Peyer's patch (tissue), 4 donors: ENCODE measurements at regions not wholly inside any gene's neighbourhood (a gene's known extent, or its start where the extent isn't known, plus 50 kb on each side); places are given as distances from the start of the nearest gene placed in this dataset.

Experiments used
- DNase-seq, 3 donors: peaks; one replicate each; pipeline ENCODE4 v3.0.0-alpha.2; 2017 to 2019
- H3K27ac ChIP-seq, 4 donors: fragments of 200-600 bp; sonication (generic); one replicate each; pipeline ENCODE4 v1.5.1; 2016 to 2019
- H3K27me3 ChIP-seq, 2 donors: fragments of 200-600 bp; sonication (generic); one replicate each; pipeline ENCODE4 v1.5.1; 2019
- H3K36me3 ChIP-seq, 3 donors: fragments of 200-600 bp; sonication (generic); one replicate each; pipeline ENCODE4 v1.5.1; 2016 to 2019
- H3K4me1 ChIP-seq, 4 donors: fragments of 200-600 bp; sonication (generic); one replicate each; pipeline ENCODE4 v1.5.1; 2016 to 2019
- H3K4me3 ChIP-seq, 4 donors: fragments of 200-600 bp; sonication (generic); 1 replicate in 3 of 4; 2 replicates in 1 of 4; pipeline ENCODE4 v1.5.1; 2016 to 2019; ENCODE audit warnings: mild to moderate bottlenecking in 1 of 4
- H3K9me3 ChIP-seq, 4 donors: fragments of 200-600 bp; sonication (generic); one replicate each; pipeline ENCODE4 v1.5.1; 2016 to 2019; ENCODE audit warnings: mild to moderate bottlenecking in 1 of 4
- POLR2A ChIP-seq, 2 donors: fragments of 450-650 bp; IDR thresholded peaks; one replicate each; pipeline ENCODE4 v1.5.1; 2017; ENCODE audit warnings: antibody characterized with exemption in 2 of 2, mild to moderate bottlenecking in 2 of 2, moderate library complexity in 2 of 2
- TF ChIP-seq, protein P1 (sequence below), 6 experiments: fragments of 450-650 bp in 4 of 6; fragments of 200-600 bp in 2 of 6; sonication (generic) in 1 of 6; IDR thresholded peaks; one replicate each; pipeline ENCODE4 v1.5.1; 2017 to 2019; ENCODE audit warnings: antibody characterized with exemption in 6 of 6, mild to moderate bottlenecking in 3 of 6, moderate library complexity in 1 of 6

DNA sequence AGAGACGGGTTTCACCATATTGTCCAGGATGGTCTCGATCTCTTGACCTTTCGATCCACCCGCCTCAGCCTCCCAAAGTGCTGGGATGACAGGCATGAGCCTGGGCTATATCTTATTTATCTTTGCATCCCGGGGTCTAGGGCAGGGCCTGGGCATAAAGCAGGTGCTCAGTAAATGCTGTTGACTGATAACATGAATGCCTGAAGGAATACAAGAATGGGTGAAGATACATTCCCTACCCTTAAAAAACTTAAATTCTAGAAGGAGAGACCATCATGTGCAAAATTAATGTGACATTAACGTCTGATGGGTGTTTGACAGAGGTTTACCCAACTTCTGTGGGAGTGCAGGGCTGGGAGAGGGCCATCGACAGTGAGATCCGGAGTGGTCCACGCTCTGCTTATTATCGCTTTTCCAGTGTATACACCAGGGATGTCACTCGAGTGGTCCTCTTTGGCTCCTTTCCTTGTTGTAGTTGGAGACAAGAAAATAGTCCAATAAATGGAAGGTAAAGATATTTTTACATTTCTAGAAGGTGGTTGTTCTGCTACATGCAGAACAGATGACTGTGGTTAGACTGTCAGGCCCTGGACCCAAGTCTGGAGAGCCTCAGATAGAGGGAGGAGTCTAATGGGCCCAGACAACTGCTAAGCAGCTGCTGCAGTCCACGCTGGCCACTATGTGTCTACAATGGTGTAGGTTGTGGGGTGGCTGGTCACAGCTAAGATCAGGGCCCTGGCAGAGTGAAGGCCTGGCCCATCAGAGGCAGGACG lies 131.7 kb downstream of the MYCN start:
- TF ChIP-seq POLR2A (IDR thresholded peaks at IDR 0.05), result no peak
- TF ChIP-seq, protein P1, sequence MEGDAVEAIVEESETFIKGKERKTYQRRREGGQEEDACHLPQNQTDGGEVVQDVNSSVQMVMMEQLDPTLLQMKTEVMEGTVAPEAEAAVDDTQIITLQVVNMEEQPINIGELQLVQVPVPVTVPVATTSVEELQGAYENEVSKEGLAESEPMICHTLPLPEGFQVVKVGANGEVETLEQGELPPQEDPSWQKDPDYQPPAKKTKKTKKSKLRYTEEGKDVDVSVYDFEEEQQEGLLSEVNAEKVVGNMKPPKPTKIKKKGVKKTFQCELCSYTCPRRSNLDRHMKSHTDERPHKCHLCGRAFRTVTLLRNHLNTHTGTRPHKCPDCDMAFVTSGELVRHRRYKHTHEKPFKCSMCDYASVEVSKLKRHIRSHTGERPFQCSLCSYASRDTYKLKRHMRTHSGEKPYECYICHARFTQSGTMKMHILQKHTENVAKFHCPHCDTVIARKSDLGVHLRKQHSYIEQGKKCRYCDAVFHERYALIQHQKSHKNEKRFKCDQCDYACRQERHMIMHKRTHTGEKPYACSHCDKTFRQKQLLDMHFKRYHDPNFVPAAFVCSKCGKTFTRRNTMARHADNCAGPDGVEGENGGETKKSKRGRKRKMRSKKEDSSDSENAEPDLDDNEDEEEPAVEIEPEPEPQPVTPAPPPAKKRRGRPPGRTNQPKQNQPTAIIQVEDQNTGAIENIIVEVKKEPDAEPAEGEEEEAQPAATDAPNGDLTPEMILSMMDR (IDR thresholded peaks at IDR 0.05), result no peak
- Histone ChIP-seq H3K4me3 (no peak overlapping the region), H3K27me3 (no peaks in the 10 kb centered on the region), H3K4me1 (no peaks in the 10 kb centered on the region), H3K27ac (no peak overlapping the region), H3K9me3 (no peaks in the 10 kb centered on the region), H3K36me3 (no peaks in the 10 kb centered on the region)
- no peak for DNase-seq

DNA sequence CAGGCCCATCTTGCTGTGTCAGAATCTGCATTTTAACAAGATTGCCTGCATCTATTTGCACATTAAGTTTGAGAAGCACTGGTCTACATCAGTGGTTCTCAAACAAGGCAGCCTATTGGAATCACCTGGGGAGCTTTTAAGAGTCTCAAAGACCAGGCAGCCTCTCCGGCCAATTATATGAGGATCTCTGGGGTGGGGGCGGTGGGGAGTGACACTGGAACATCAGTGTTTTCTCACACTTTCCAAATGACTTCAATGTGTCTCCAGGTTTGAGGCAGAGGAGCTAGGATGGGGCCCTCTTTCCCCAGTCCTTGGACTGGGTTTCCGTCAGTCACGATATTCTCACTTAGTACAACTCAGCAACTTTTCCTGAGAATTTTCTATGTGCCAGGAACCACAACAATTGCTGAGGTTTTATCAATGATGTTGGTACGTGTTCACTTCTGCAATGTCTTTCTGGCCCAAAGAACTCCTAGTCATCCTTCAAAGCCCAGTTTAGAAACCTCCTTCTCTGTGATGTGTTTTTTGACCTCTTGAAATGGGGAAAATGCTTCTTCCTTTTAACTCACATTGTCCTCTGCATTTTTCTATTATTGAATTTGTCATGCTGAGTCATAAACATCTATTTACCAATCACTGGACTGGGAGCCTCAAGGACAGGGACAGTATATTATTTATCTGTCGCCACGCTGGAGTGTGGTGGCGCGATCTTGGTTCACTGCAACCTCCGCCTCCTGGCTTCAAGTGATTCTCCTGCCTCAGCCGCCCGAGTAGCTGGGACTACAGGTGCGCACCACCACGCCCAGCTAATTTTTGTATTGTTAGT lies 130.9 kb downstream of the MYCN start:
- TF ChIP-seq, protein P1 (IDR thresholded peaks at IDR 0.05), result no peak
- TF ChIP-seq POLR2A (IDR thresholded peaks at IDR 0.05), result no peak
- no peaks in the 10 kb centered on the region for H3K4me1 ChIP-seq
- no peak overlapping the region for H3K27ac ChIP-seq
- no peak for DNase-seq
- H3K4me3 ChIP-seq, result no peak overlapping the region
- H3K36me3 ChIP-seq, result no peaks in the 10 kb centered on the region
- no peaks in the 10 kb centered on the region for H3K27me3 ChIP-seq
- no peaks in the 10 kb centered on the region for H3K9me3 ChIP-seq

DNA sequence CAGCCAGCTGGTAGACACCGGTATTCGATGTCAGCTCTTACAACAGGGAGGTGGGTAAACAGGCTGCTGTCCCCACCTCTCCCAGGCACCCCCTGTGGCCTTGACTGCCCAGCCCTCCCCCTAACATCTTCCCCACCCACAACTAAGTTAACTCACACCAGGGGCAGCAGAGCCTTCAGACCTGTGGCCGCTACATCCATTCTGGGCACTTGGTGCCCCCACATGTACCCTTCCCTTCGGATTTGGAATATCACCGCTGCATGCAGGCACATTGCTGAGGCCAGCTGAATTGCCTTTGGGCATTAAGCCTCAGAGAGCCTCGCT lies 130.3 kb downstream of the MYCN start:
- DNase-seq, result no peak
- Histone ChIP-seq H3K4me3 (no peak overlapping the region), H3K27ac (no peak overlapping the region), H3K36me3 (no peaks in the 10 kb centered on the region), H3K27me3 (no peaks in the 10 kb centered on the region), H3K9me3 (no peaks in the 10 kb centered on the region), H3K4me1 (no peaks in the 10 kb centered on the region)
- TF ChIP-seq, protein P1 (IDR thresholded peaks at IDR 0.05), result no peak
- TF ChIP-seq POLR2A (IDR thresholded peaks at IDR 0.05), result no peak

DNA sequence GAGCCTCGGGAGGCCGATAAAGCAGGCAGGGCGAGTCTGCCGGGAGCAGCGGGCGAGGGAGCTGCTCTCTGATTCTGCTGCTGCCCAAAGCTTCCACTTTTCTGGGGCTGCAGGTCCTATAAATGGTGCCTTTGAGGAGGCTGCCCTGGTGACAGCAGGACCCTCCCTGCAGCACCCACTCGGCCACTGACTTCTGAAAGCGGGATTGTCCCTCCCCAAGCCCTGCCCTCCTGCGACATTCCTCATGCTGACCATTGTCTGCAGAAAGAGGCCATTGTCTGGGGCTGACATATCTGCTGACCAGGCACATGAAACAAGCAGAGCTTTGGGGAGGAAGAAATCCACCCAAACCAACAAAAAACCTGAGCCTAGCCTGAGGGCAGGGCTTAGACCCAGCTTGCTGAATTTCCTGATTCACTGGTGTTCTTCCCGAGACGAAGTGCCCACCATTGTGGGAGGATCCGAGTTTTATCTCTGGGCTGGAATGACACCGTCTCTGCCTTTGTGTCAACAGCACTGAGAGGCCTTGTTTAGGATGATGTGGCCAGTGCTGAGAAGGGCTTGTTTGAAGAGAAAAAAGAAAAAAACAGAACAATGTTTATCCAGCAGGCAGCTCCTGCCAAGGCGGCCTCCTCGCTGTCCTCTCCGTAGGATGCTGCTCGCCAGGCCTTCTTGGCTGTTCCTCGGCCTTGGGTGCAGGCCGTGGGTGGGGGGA lies 129.7 kb downstream of the MYCN start:
- Histone ChIP-seq H3K4me1 (no peaks in the 10 kb centered on the region), H3K27ac (no peak overlapping the region), H3K4me3 (no peak overlapping the region), H3K9me3 (no peaks in the 10 kb centered on the region), H3K36me3 (no peaks in the 10 kb centered on the region), H3K27me3 (no peaks in the 10 kb centered on the region)
- TF ChIP-seq POLR2A (IDR thresholded peaks at IDR 0.05), result no peak
- TF ChIP-seq, protein P1 (IDR thresholded peaks at IDR 0.05), result no peak
- DNase-seq, result no peak

GRCh38 chr2:16069663-16069932 lies 129.2 kb downstream of the MYCN start:
- Histone ChIP-seq H3K4me3 (no peak overlapping the region), H3K27me3 (no peaks in the 10 kb centered on the region), H3K4me1 (no peaks in the 10 kb centered on the region), H3K36me3 (no peaks in the 10 kb centered on the region), H3K27ac (no peak overlapping the region), H3K9me3 (peaks cover 0 to 2% (median 0%) of the 10 kb centered on the region in 4 donors)
- no peak for DNase-seq
- no peak for TF ChIP-seq POLR2A (IDR thresholded peaks at IDR 0.05)
- TF ChIP-seq, protein P1 (IDR thresholded peaks at IDR 0.05), result no peak
